Fibroblast of mammary gland (primary cell): ENCODE measurements at regions not wholly inside any gene's neighbourhood (a gene's known extent, or its start where the extent isn't known, plus 50 kb on each side); places are given as distances from the start of the nearest gene placed in this dataset.

Experiments
- DNase-seq: peaks from one replicate; pipeline ENCODE4 v3.0.0-alpha.2; 2010; ENCODE audit warnings: low read depth
- H3K4me3 ChIP-seq: 2 replicates; pipeline ENCODE4 v1.5.1; 2011; ENCODE audit warnings: low read depth, mild to moderate bottlenecking, low read length, moderate library complexity; ENCODE audit not compliant: control insufficient read depth
- TF ChIP-seq, protein P1 (sequence below): conservative IDR thresholded peaks from 2 replicates; pipeline ENCODE4 v1.5.1; 2011; ENCODE audit warnings: low read depth, low read length, inconsistent platforms; ENCODE audit not compliant: control insufficient read depth, insufficient read depth

- no peak for DNase-seq
- H3K4me3 ChIP-seq: no peak overlapping the region
- TF ChIP-seq, protein P1, sequence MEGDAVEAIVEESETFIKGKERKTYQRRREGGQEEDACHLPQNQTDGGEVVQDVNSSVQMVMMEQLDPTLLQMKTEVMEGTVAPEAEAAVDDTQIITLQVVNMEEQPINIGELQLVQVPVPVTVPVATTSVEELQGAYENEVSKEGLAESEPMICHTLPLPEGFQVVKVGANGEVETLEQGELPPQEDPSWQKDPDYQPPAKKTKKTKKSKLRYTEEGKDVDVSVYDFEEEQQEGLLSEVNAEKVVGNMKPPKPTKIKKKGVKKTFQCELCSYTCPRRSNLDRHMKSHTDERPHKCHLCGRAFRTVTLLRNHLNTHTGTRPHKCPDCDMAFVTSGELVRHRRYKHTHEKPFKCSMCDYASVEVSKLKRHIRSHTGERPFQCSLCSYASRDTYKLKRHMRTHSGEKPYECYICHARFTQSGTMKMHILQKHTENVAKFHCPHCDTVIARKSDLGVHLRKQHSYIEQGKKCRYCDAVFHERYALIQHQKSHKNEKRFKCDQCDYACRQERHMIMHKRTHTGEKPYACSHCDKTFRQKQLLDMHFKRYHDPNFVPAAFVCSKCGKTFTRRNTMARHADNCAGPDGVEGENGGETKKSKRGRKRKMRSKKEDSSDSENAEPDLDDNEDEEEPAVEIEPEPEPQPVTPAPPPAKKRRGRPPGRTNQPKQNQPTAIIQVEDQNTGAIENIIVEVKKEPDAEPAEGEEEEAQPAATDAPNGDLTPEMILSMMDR: no peak
Observed at GRCh38 chr3:26562021-26562768, 60.4 kb upstream of the LRRC3B start.
